Naive thymus-derived CD4-positive, alpha-beta T cell (primary cell): ENCODE measurements at regions not wholly inside any gene's neighbourhood (a gene's known extent, or its start where the extent isn't known, plus 50 kb on each side); places are given as distances from the start of the nearest gene placed in this dataset.

Source experiments
- ATAC-seq: fragments of 150-1000 bp; cut with Tn5 transposase; 2 replicates; pipeline ENCODE4 v1.10.0; 2021; ENCODE audit warnings: mild to moderate bottlenecking, moderate library complexity
- CTCF ChIA-PET: fragments of 350-600 bp; sonication (Branson Sonifier 250); formaldehyde crosslinking; loops from one replicate; lab custom pipeline; 2021; ENCODE audit warnings: antibody characterized with exemption; lab: Charles Lee
- POLR2A ChIA-PET: fragments of 350-600 bp; sonication (Branson Sonifier 250); formaldehyde crosslinking; loops from one replicate; lab custom pipeline; 2021; ENCODE audit warnings: antibody characterized with exemption, inconsistent platforms; lab: Charles Lee
- DNase-seq, 9 donors: peaks; one replicate each; pipeline versions ENCODE4 v3.0.0 to v3.0.0-alpha.2; 2020 to 2022; ENCODE audit warnings: mixed read lengths in 1 of 9
- H3K27ac ChIP-seq: one replicate; pipeline ENCODE4 v1.7.0; 2013; ENCODE audit warnings: mild to moderate bottlenecking, low read depth, low read length, moderate library complexity
- H3K27me3 ChIP-seq, 2 donors: one replicate each; pipeline ENCODE4 v1.7.0; 2013; ENCODE audit warnings: low read length in 2 of 2, mild to moderate bottlenecking in 2 of 2, moderate library complexity in 2 of 2; ENCODE audit not compliant: control insufficient read depth in 2 of 2, insufficient read depth in 2 of 2
- H3K36me3 ChIP-seq, 3 experiments: 1 replicate in 2 of 3; 2 replicates in 1 of 3; pipeline ENCODE4 v1.7.0; 2013; ENCODE audit warnings: low read length in 3 of 3, mild to moderate bottlenecking in 3 of 3, moderate library complexity in 1 of 3; ENCODE audit not compliant: insufficient read depth in 3 of 3, control insufficient read depth in 2 of 3
- H3K4me1 ChIP-seq, 2 donors: one replicate each; pipeline ENCODE4 v1.7.0; 2013; ENCODE audit warnings: low read length in 2 of 2, mild to moderate bottlenecking in 2 of 2, moderate library complexity in 1 of 2; ENCODE audit not compliant: control insufficient read depth in 2 of 2, insufficient read depth in 2 of 2
- H3K4me3 ChIP-seq: 2 replicates; pipeline ENCODE4 v1.7.0; 2013; ENCODE audit warnings: mild to moderate bottlenecking, low read length
- H3K9me3 ChIP-seq, 3 experiments: 1 replicate in 2 of 3; 2 replicates in 1 of 3; pipeline ENCODE4 v1.7.0; 2013; ENCODE audit warnings: low read length in 3 of 3; ENCODE audit not compliant: control insufficient read depth in 2 of 3
- H3K27ac Mint-ChIP-seq, 9 donors: one replicate each; pipeline ENCODE4 v1.8.0; 2020 to 2022; ENCODE audit warnings: mixed read lengths in 9 of 9, mild to moderate bottlenecking in 8 of 9, moderate library complexity in 5 of 9, inconsistent platforms in 2 of 9
- H3K27me3 Mint-ChIP-seq, 5 donors: one replicate each; pipeline ENCODE4 v1.8.0; 2021 to 2022; ENCODE audit warnings: mixed read lengths in 5 of 5, mild to moderate bottlenecking in 1 of 5
- H3K36me3 Mint-ChIP-seq, 5 donors: one replicate each; pipeline ENCODE4 v1.8.0; 2020 to 2022; ENCODE audit warnings: mixed read lengths in 5 of 5, mild to moderate bottlenecking in 3 of 5, inconsistent platforms in 1 of 5
- H3K4me1 Mint-ChIP-seq, 7 donors: one replicate each; pipeline ENCODE4 v1.8.0; 2020 to 2022; ENCODE audit warnings: mixed read lengths in 7 of 7, mild to moderate bottlenecking in 3 of 7, inconsistent platforms in 1 of 7
- H3K4me3 Mint-ChIP-seq, 10 donors: one replicate each; pipeline ENCODE4 v1.8.0; 2020 to 2022; ENCODE audit warnings: mild to moderate bottlenecking in 10 of 10, mixed read lengths in 10 of 10, moderate library complexity in 6 of 10, inconsistent platforms in 2 of 10
- H3K9me3 Mint-ChIP-seq, 11 donors: one replicate each; pipeline ENCODE4 v1.8.0; 2020 to 2022; ENCODE audit warnings: mixed read lengths in 11 of 11, mild to moderate bottlenecking in 4 of 11, inconsistent platforms in 1 of 11, moderate library complexity in 1 of 11
- intact Hi-C, 2 donors: fragments of 100-400 bp; cut with micrococcal nuclease; formaldehyde crosslinking; loops; one replicate each; pipeline ENCODE4 v1.15.1; 2023

GRCh38 chr15:94582368-94582767 lies 351.0 kb downstream of the MCTP2 start:
- no peaks in the 10 kb centered on the region for H3K27me3 ChIP-seq
- H3K4me1 ChIP-seq = peaks cover 13 to 29% of the 10 kb centered on the region in 2 donors
- H3K27ac Mint-ChIP-seq = no peak overlapping the region
- peaks cover 0 to 8% (median 0%) of the 10 kb centered on the region in 5 donors for H3K36me3 Mint-ChIP-seq
- H3K4me3 ChIP-seq = no peak overlapping the region
- H3K27me3 Mint-ChIP-seq = peaks cover 53 to 85% (median 79%) of the 10 kb centered on the region in 5 donors
- no peak overlapping the region for H3K27ac ChIP-seq
- ATAC-seq (no peak), DNase-seq (peak in 1 of 9 donors; percentile 46)
- peaks cover 17 to 58% (median 45%) of the 10 kb centered on the region in 7 donors for H3K4me1 Mint-ChIP-seq
- H3K36me3 ChIP-seq = no peaks in the 10 kb centered on the region
- intact Hi-C loops = loop anchor here in 1 of 2 donors (1.0 to 10.0 kb wide), 8 partner anchors 88 to 1762 kb away; partner anchors contain the start of gene MCTP2
- H3K9me3 Mint-ChIP-seq = peaks cover 0 to 3% (median 0%) of the 10 kb centered on the region in 11 donors
- ChIA-PET POLR2A (no interaction called here), CTCF (no interaction called here)
- H3K9me3 ChIP-seq = no peaks in the 10 kb centered on the region
- H3K4me3 Mint-ChIP-seq = no peak overlapping the region

- ATAC-seq (peak; percentile 81), DNase-seq (peak in 8 of 9 donors; percentile 31 to 74 (median 64))
- peak overlapping the region in 8 of 9 donors; percentile 37 to 75 (median 57) for H3K27ac Mint-ChIP-seq
- no peaks in the 10 kb centered on the region for H3K36me3 ChIP-seq
- H3K4me3 Mint-ChIP-seq = peak overlapping the region; percentile 44 to 79 (median 62)
- H3K4me1 ChIP-seq = peaks cover 13 to 29% of the 10 kb centered on the region in 2 donors
- peaks cover 0 to 4% (median 0%) of the 10 kb centered on the region in 11 donors for H3K9me3 Mint-ChIP-seq
- H3K4me3 ChIP-seq = no peak overlapping the region
- ChIA-PET POLR2A (no interaction called here), CTCF (no interaction called here)
- peaks cover 0 to 8% (median 0%) of the 10 kb centered on the region in 5 donors for H3K36me3 Mint-ChIP-seq
- peaks cover 59 to 84% (median 83%) of the 10 kb centered on the region in 5 donors for H3K27me3 Mint-ChIP-seq
- intact Hi-C loops = loop anchor here in 1 of 2 donors (1.0 to 10.0 kb wide), 9 partner anchors 25 to 1760 kb away; partner anchors contain the start of gene MCTP2
- H3K27me3 ChIP-seq = peaks cover 0 to 3% of the 10 kb centered on the region in 2 donors
- H3K9me3 ChIP-seq = no peaks in the 10 kb centered on the region
- no peak overlapping the region for H3K27ac ChIP-seq
- peaks cover 17 to 58% (median 45%) of the 10 kb centered on the region in 7 donors for H3K4me1 Mint-ChIP-seq
Measured at GRCh38 chr15:94584833-94585244, 353.5 kb downstream of the MCTP2 start.

- peak overlapping the region in 1 of 9 donors; percentile 51 for H3K27ac Mint-ChIP-seq
- peaks cover 56 to 84% (median 82%) of the 10 kb centered on the region in 5 donors for H3K27me3 Mint-ChIP-seq
- Histone ChIP-seq H3K27ac (no peak overlapping the region), H3K4me3 (no peak overlapping the region), H3K9me3 (no peaks in the 10 kb centered on the region), H3K36me3 (no peaks in the 10 kb centered on the region), H3K4me1 (peaks cover 13 to 29% of the 10 kb centered on the region in 2 donors), H3K27me3 (peaks cover 0 to 3% of the 10 kb centered on the region in 2 donors)
- H3K36me3 Mint-ChIP-seq = peaks cover 0 to 8% (median 0%) of the 10 kb centered on the region in 5 donors
- peaks cover 17 to 53% (median 41%) of the 10 kb centered on the region in 7 donors for H3K4me1 Mint-ChIP-seq
- H3K4me3 Mint-ChIP-seq = peak overlapping the region in 4 of 10 donors; percentile 24 to 68 (median 62)
- POLR2A ChIA-PET = no interaction called here
- intact Hi-C loops = loop anchor here in 1 of 2 donors (10.0 kb wide), 5 partner anchors 351 to 1759 kb away; partner anchors contain the start of gene MCTP2
- DNase-seq (no peak), ATAC-seq (no peak)
- CTCF ChIA-PET = no interaction called here
- H3K9me3 Mint-ChIP-seq = peaks cover 0 to 8% (median 0%) of the 10 kb centered on the region in 11 donors
Measured at GRCh38 chr15:94586099-94586498, 354.7 kb downstream of the MCTP2 start.

GRCh38 chr15:94587113-94587512 lies 355.8 kb downstream of the MCTP2 start:
- ChIA-PET POLR2A (no interaction called here), CTCF (no interaction called here)
- intact Hi-C loops = loop anchor here in 1 of 2 donors (10.0 kb wide), 5 partner anchors 352 to 1758 kb away; partner anchors contain the start of gene MCTP2
- Histone ChIP-seq H3K36me3 (no peaks in the 10 kb centered on the region), H3K4me3 (no peak overlapping the region), H3K27ac (no peak overlapping the region), H3K9me3 (no peaks in the 10 kb centered on the region), H3K4me1 (peaks cover 13 to 29% of the 10 kb centered on the region in 2 donors), H3K27me3 (peaks cover 0 to 3% of the 10 kb centered on the region in 2 donors)
- peaks cover 0 to 8% (median 0%) of the 10 kb centered on the region in 11 donors for H3K9me3 Mint-ChIP-seq
- peaks cover 54 to 83% (median 76%) of the 10 kb centered on the region in 5 donors for H3K27me3 Mint-ChIP-seq
- peak overlapping the region in 2 of 9 donors; percentile 26 to 55 for H3K27ac Mint-ChIP-seq
- peaks cover 0 to 8% (median 0%) of the 10 kb centered on the region in 5 donors for H3K36me3 Mint-ChIP-seq
- ATAC-seq = no peak
- peaks cover 15 to 49% (median 35%) of the 10 kb centered on the region in 7 donors for H3K4me1 Mint-ChIP-seq
- no peak overlapping the region for H3K4me3 Mint-ChIP-seq
- DNase-seq = no peak

- H3K27me3 ChIP-seq = peaks cover 0 to 3% of the 10 kb centered on the region in 2 donors
- POLR2A ChIA-PET = no interaction called here
- ATAC-seq = no peak
- peaks cover 10 to 32% (median 24%) of the 10 kb centered on the region in 7 donors for H3K4me1 Mint-ChIP-seq
- H3K4me3 Mint-ChIP-seq = no peak overlapping the region
- CTCF ChIA-PET = no interaction called here
- H3K9me3 Mint-ChIP-seq = peaks cover 0 to 8% (median 3%) of the 10 kb centered on the region in 11 donors
- peaks cover 0 to 8% (median 0%) of the 10 kb centered on the region in 5 donors for H3K36me3 Mint-ChIP-seq
- no peaks in the 10 kb centered on the region for H3K36me3 ChIP-seq
- no peaks in the 10 kb centered on the region for H3K9me3 ChIP-seq
- H3K27ac Mint-ChIP-seq = no peak overlapping the region
- peaks cover 62 to 86% (median 74%) of the 10 kb centered on the region in 5 donors for H3K27me3 Mint-ChIP-seq
- H3K4me3 ChIP-seq = no peak overlapping the region
- peaks cover 11 to 19% of the 10 kb centered on the region in 2 donors for H3K4me1 ChIP-seq
- no peak overlapping the region for H3K27ac ChIP-seq
- DNase-seq = no peak
- intact Hi-C loops = loop anchor here in 1 of 2 donors (10.0 kb wide), 5 partner anchors 354 to 1756 kb away; partner anchors contain the start of gene MCTP2
Measured at GRCh38 chr15:94588993-94589392, 357.6 kb downstream of the MCTP2 start.

DNA sequence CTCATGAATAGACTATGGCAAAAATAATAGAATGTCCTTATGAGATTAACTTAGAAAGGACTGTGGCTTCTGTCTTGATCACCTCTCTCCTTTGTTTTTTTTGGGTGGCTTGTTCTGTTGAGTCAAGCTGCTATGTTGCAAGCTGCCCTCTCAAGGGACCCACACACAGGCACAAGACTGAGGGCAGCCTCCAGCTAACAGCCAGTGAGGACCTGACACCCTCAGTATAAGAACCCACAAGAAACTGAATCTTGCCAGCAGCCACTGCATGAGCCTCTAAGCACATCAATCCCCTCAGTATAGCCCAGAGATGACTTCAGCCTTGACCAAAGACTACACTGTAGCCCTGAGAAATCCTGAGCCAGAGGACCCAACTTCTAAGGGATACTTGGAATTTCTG lies 361.1 kb downstream of the MCTP2 start:
- Mint-ChIP-seq H3K36me3 (no peaks in the 10 kb centered on the region), H3K9me3 (peaks cover 0 to 9% (median 4%) of the 10 kb centered on the region in 11 donors), H3K4me1 (no peaks in the 10 kb centered on the region), H3K27ac (no peak overlapping the region), H3K27me3 (peaks cover 63 to 85% (median 67%) of the 10 kb centered on the region in 5 donors), H3K4me3 (no peak overlapping the region)
- intact Hi-C loops = no loop called here
- H3K27me3 ChIP-seq = peaks cover 0 to 3% of the 10 kb centered on the region in 2 donors
- ATAC-seq = no peak
- H3K4me3 ChIP-seq = no peak overlapping the region
- H3K9me3 ChIP-seq = no peaks in the 10 kb centered on the region
- DNase-seq = no peak
- no peaks in the 10 kb centered on the region for H3K4me1 ChIP-seq
- no peaks in the 10 kb centered on the region for H3K36me3 ChIP-seq
- CTCF ChIA-PET = no interaction called here
- POLR2A ChIA-PET = no interaction called here
- no peak overlapping the region for H3K27ac ChIP-seq
